HG03565 (cell line): ENCODE measurements at regions not wholly inside any gene's neighbourhood (a gene's known extent, or its start where the extent isn't known, plus 50 kb on each side); places are given as distances from the start of the nearest gene placed in this dataset.

ENCODE experiments used
- ATAC-seq: cut with Tn5 transposase; IDR thresholded peaks from one replicate; pipeline ENCODE4 v1.9.1; 2021; ENCODE audit warnings: mild to moderate bottlenecking, moderate library complexity; ENCODE audit not compliant: unreplicated experiment

- peak; percentile 58 for ATAC-seq
These were observed 1025.8 kb upstream of the CNTNAP5 start for GRCh38 chr2:122999258-122999657.

- no peak for ATAC-seq
These were observed 1025.3 kb upstream of the CNTNAP5 start for GRCh38 chr2:122999821-123000220.

GRCh38 chr2:123002660-123003248 is 1022.3 kb upstream of the CNTNAP5 start:
- no peak for ATAC-seq

GRCh38 chr2:123015186-123015585 is 1009.9 kb upstream of the CNTNAP5 start:
- no peak for ATAC-seq

GRCh38 chr2:123035541-123035940 is 989.5 kb upstream of the CNTNAP5 start:
- ATAC-seq = no peak

GRCh38 chr2:123036300-123036699 is 988.8 kb upstream of the CNTNAP5 start:
- no peak for ATAC-seq

- ATAC-seq = no peak
These were observed 984.6 kb upstream of the CNTNAP5 start for GRCh38 chr2:123040506-123040905.

GRCh38 chr2:123043458-123043857 is 981.6 kb upstream of the CNTNAP5 start:
- ATAC-seq = no peak

GRCh38 chr2:123045713-123046112 is 979.4 kb upstream of the CNTNAP5 start:
- no peak for ATAC-seq

GRCh38 chr2:123047186-123047585 is 977.9 kb upstream of the CNTNAP5 start:
- ATAC-seq = no peak

GRCh38 chr2:123051136-123051535 is 974.0 kb upstream of the CNTNAP5 start:
- ATAC-seq = no peak

GRCh38 chr2:123061534-123061933 is 963.6 kb upstream of the CNTNAP5 start:
- no peak for ATAC-seq

- ATAC-seq = no peak
These were observed 951.7 kb upstream of the CNTNAP5 start for GRCh38 chr2:123073371-123073770.

GRCh38 chr2:123073956-123074355 is 951.1 kb upstream of the CNTNAP5 start:
- ATAC-seq = no peak

GRCh38 chr2:123077101-123077500 is 948.0 kb upstream of the CNTNAP5 start:
- ATAC-seq = no peak

GRCh38 chr2:123080331-123080730 is 944.8 kb upstream of the CNTNAP5 start:
- peak; percentile 81 for ATAC-seq

- ATAC-seq = no peak
These were observed 939.6 kb upstream of the CNTNAP5 start for GRCh38 chr2:123085484-123085883.

- ATAC-seq = no peak
These were observed 938.3 kb upstream of the CNTNAP5 start for GRCh38 chr2:123086613-123087385.

GRCh38 chr2:123091471-123091870 is 933.6 kb upstream of the CNTNAP5 start:
- no peak for ATAC-seq

GRCh38 chr2:123093199-123093598 is 931.9 kb upstream of the CNTNAP5 start:
- ATAC-seq = no peak

- no peak for ATAC-seq
These were observed 929.8 kb upstream of the CNTNAP5 start for GRCh38 chr2:123095219-123095835.

- ATAC-seq = no peak
These were observed 926.5 kb upstream of the CNTNAP5 start for GRCh38 chr2:123098619-123099018.
